ENCODE measurements at regions not wholly inside any gene's neighbourhood (a gene's known extent, or its start where the extent isn't known, plus 50 kb on each side); places are given as distances from the start of the nearest gene placed in this dataset.

DNA sequence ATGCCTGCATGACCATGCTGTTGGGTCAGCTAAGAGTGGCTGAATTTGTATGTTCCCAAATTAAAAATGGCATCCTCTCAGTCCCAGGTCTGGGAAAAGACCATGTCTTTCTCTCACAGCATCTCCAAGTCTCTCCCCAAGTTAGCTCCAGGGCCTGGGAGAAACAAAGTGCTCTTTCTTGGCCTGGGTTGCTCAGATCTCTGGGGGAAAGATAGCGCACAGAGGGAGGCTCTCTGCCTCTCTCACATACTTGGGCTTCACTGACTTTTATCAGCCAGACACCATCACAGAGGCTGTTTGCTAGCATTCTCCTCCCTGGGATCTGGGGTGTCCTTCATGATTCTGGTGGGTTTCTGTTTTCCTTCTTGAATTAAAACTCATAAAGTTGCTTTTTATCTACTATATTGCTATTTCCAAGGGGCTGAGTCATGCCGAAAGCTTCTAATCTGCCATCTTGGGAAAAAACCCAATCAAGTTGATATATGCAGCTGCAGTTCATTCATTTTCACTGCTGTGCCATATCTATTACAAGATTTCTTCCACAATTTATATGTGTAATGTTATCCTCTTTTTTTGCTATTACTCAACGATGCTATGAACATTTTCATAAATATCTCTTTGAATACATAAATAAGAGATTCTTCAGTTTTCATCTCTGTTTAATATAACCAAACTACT, 190.2 kb downstream of the MOXD1 start:
- Histone ChIP-seq H3K4me2 (ENCODE audit: low read depth, low read length) (no peak overlapping the region), H3K36me3 (replicated peaks; ENCODE audit: insufficient read depth, low read length) (no peaks in the 10 kb centered on the region; the same call in 1 of the 2 replicates), H2AFZ (ENCODE audit: low read length) (no peak overlapping the region), H3K79me2 (ENCODE audit: low read length) (no peaks in the 10 kb centered on the region), H3K9ac (ENCODE audit: low read length) (no peak overlapping the region), H4K20me1 (ENCODE audit: insufficient read depth, low read length) (no peaks in the 10 kb centered on the region), H3K4me1 (ENCODE audit: low read length) (no peaks in the 10 kb centered on the region), H3K27ac (ENCODE audit: low read length) (no peak overlapping the region), H3K9me2 (replicated peaks; ENCODE audit: insufficient read depth, low read length) (no peaks in the 10 kb centered on the region), H3F3A (ENCODE audit: insufficient read depth, low read length) (no peaks in the 10 kb centered on the region), H3K4me3 (ENCODE audit: low read length) (no peak overlapping the region), H3K27me3 (replicated peaks; ENCODE audit: insufficient read depth, low read length) (no peaks in the 10 kb centered on the region), H3K9me3 (replicated peaks; ENCODE audit: insufficient read depth, low read length) (no peaks in the 10 kb centered on the region)
- no peak for DNase-seq
- TF ChIP-seq EZH2 (optimal IDR thresholded peaks at IDR 0.05; ENCODE audit: low read depth, low read length) (no peak), CTCF (IDR thresholded peaks at IDR 0.05; ENCODE audit: low read length) (no peak), EZH2phosphoT487 (IDR thresholded peaks at IDR 0.05; ENCODE audit: low read length) (no peak)

DNA sequence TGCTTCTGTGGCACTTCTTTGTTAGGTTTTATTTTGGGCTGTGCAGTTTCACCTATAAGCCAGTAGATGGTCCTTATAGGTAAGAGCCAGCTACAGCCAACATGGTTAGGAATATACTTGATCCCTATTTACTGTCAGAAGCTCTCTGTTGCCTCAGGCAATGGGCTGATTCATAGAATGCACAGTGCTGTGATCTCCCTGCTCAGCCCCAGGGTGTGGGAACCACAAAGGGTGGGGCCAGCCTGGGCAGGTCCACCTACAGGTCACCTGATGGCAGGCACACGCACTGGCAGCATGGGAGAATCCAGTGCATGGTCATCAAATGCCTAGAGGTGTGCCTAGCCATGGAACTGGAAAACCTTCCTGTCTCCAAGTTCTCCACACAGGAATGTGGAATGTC, 191.9 kb downstream of the MOXD1 start:
- Histone ChIP-seq H3K27me3 (replicated peaks; ENCODE audit: insufficient read depth, low read length) (no peaks in the 10 kb centered on the region), H3K4me3 (ENCODE audit: low read length) (no peak overlapping the region), H3K9ac (ENCODE audit: low read length) (no peak overlapping the region), H3K9me3 (replicated peaks; ENCODE audit: insufficient read depth, low read length) (no peaks in the 10 kb centered on the region), H3K9me2 (replicated peaks; ENCODE audit: insufficient read depth, low read length) (no peaks in the 10 kb centered on the region), H3K4me2 (ENCODE audit: low read depth, low read length) (no peak overlapping the region), H2AFZ (ENCODE audit: low read length) (no peak overlapping the region), H3K36me3 (replicated peaks; ENCODE audit: insufficient read depth, low read length) (no peaks in the 10 kb centered on the region; the same call in 1 of the 2 replicates), H4K20me1 (ENCODE audit: insufficient read depth, low read length) (no peaks in the 10 kb centered on the region), H3K27ac (ENCODE audit: low read length) (no peak overlapping the region), H3K79me2 (ENCODE audit: low read length) (no peaks in the 10 kb centered on the region), H3K4me1 (ENCODE audit: low read length) (no peaks in the 10 kb centered on the region), H3F3A (ENCODE audit: insufficient read depth, low read length) (no peaks in the 10 kb centered on the region)
- no peak for DNase-seq
- TF ChIP-seq CTCF (IDR thresholded peaks at IDR 0.05; ENCODE audit: low read length) (no peak), EZH2phosphoT487 (IDR thresholded peaks at IDR 0.05; ENCODE audit: low read length) (no peak), EZH2 (optimal IDR thresholded peaks at IDR 0.05; ENCODE audit: low read depth, low read length) (no peak)

GRCh38 chr6:132207991-132208390, 193.3 kb downstream of the MOXD1 start:
- no peak for TF ChIP-seq EZH2 (optimal IDR thresholded peaks at IDR 0.05; ENCODE audit: low read depth, low read length)
- no peak for TF ChIP-seq CTCF (IDR thresholded peaks at IDR 0.05; ENCODE audit: low read length)
- no peak for TF ChIP-seq EZH2phosphoT487 (IDR thresholded peaks at IDR 0.05; ENCODE audit: low read length)
- H3K4me1 ChIP-seq (ENCODE audit: low read length): no peaks in the 10 kb centered on the region
- H3K9ac ChIP-seq (ENCODE audit: low read length): no peak overlapping the region
- H4K20me1 ChIP-seq (ENCODE audit: insufficient read depth, low read length): no peaks in the 10 kb centered on the region
- H3K27me3 ChIP-seq (replicated peaks; ENCODE audit: insufficient read depth, low read length): no peaks in the 10 kb centered on the region
- no peaks in the 10 kb centered on the region; the same call in 1 of the 2 replicates for H3K36me3 ChIP-seq (replicated peaks; ENCODE audit: insufficient read depth, low read length)
- H2AFZ ChIP-seq (ENCODE audit: low read length): no peak overlapping the region
- H3F3A ChIP-seq (ENCODE audit: insufficient read depth, low read length): no peaks in the 10 kb centered on the region
- no peak overlapping the region for H3K27ac ChIP-seq (ENCODE audit: low read length)
- no peak overlapping the region for H3K4me2 ChIP-seq (ENCODE audit: low read depth, low read length)
- H3K9me2 ChIP-seq (replicated peaks; ENCODE audit: insufficient read depth, low read length): no peaks in the 10 kb centered on the region
- H3K9me3 ChIP-seq (replicated peaks; ENCODE audit: insufficient read depth, low read length): no peaks in the 10 kb centered on the region
- H3K79me2 ChIP-seq (ENCODE audit: low read length): no peaks in the 10 kb centered on the region
- H3K4me3 ChIP-seq (ENCODE audit: low read length): no peak overlapping the region
- no peak for DNase-seq

All from MM.1S (cell line).